PC-3 (cell line): ENCODE measurements at regions not wholly inside any gene's neighbourhood (a gene's known extent, or its start where the extent isn't known, plus 50 kb on each side); places are given as distances from the start of the nearest gene placed in this dataset.

ENCODE experiments used
- ATAC-seq: fragments of 200-7000 bp; cut with Tn5 transposase; 2 replicates; pipeline ENCODE4 v1.9.1; 2020; ENCODE audit warnings: mild to moderate bottlenecking, moderate library complexity
- BruUV-seq: library from RNA; stranded (reverse); fragments of 400-500 nt; replicated peaks from 2 replicates; lab custom pipeline; 2021; lab: Mats Ljungman, UMichigan
- CTCF ChIA-PET: fragments of 300-600 bp; sonication (Branson Sonifier 250); formaldehyde crosslinking; loops from one replicate; lab custom pipeline; 2022; ENCODE audit warnings: antibody characterized with exemption; lab: Charles Lee
- POLR2A ChIA-PET: fragments of 300-600 bp; sonication (Branson Sonifier 250); formaldehyde crosslinking; loops from one replicate; lab custom pipeline; 2022; ENCODE audit warnings: antibody characterized with exemption; ENCODE audit not compliant: unreplicated experiment; lab: Charles Lee
- DNase-seq: peaks from one replicate; pipeline ENCODE4 v3.0.0-alpha.2; 2015
- H2AFZ ChIP-seq: fragments of 300-600 bp; sonication (generic); 2 replicates; pipeline ENCODE4 v1.6.0; 2016; ENCODE audit warnings: antibody characterized with exemption, low read length
- H3F3A ChIP-seq: fragments of 300-600 bp; sonication (generic); one replicate; pipeline ENCODE4 v1.6.0; 2017; ENCODE audit warnings: antibody characterized with exemption, low read length, control low read depth, mild to moderate bottlenecking; ENCODE audit not compliant: unreplicated experiment
- H3K27ac ChIP-seq: fragments of 300-600 bp; sonication (generic); 2 replicates; pipeline ENCODE4 v1.5.1; 2016; ENCODE audit warnings: mild to moderate bottlenecking, low read length
- H3K27me3 ChIP-seq: fragments of 300-600 bp; sonication (generic); 2 replicates; pipeline ENCODE4 v1.6.1; 2016; ENCODE audit warnings: low read length, mixed read lengths
- H3K36me3 ChIP-seq: fragments of 300-600 bp; sonication (generic); 2 replicates; pipeline ENCODE4 v1.6.1; 2016; ENCODE audit warnings: low read depth, mixed run types, low read length, mixed read lengths
- H3K4me1 ChIP-seq: fragments of 300-600 bp; sonication (generic); 2 replicates; pipeline ENCODE4 v1.5.1; 2016; ENCODE audit warnings: low read length; ENCODE audit not compliant: insufficient read depth
- H3K4me2 ChIP-seq: fragments of 300-600 bp; sonication (generic); 2 replicates; pipeline ENCODE4 v1.6.0; 2016; ENCODE audit warnings: low read length
- H3K4me3 ChIP-seq: fragments of 300-600 bp; sonication (generic); 2 replicates; pipeline ENCODE4 v1.5.1; 2016; ENCODE audit warnings: mild to moderate bottlenecking, low read length, mixed read lengths
- H3K79me2 ChIP-seq: fragments of 300-600 bp; sonication (generic); 2 replicates; pipeline ENCODE4 v1.6.1; 2017; ENCODE audit warnings: low read length, mixed read lengths
- H3K9ac ChIP-seq: fragments of 300-600 bp; sonication (generic); 2 replicates; pipeline ENCODE4 v1.6.0; 2016; ENCODE audit warnings: mild to moderate bottlenecking, low read length
- H3K9me2 ChIP-seq: fragments of 300-600 bp; sonication (generic); replicated peaks from 2 replicates; pipeline ENCODE4 v1.6.1; 2016; ENCODE audit warnings: mixed run types, low read length, mixed read lengths
- H3K9me3 ChIP-seq: fragments of 300-600 bp; sonication (generic); 2 replicates; pipeline ENCODE4 v1.6.1; 2016; ENCODE audit warnings: low read length, mixed read lengths
- H4K20me1 ChIP-seq: fragments of 300-600 bp; sonication (generic); 2 replicates; pipeline ENCODE4 v1.6.1; 2016; ENCODE audit warnings: low read length, mixed read lengths
- CTCF ChIP-seq: fragments of 300-600 bp; sonication (generic); conservative IDR thresholded peaks from 2 replicates; pipeline ENCODE4 v1.5.1; 2017; ENCODE audit warnings: antibody characterized with exemption, low read depth, mild to moderate bottlenecking, low read length
- EZH2 ChIP-seq: fragments of 300-600 bp; sonication (generic); IDR thresholded peaks from one replicate; pipeline ENCODE4 v1.6.1; 2017; ENCODE audit warnings: antibody characterized with exemption, mild to moderate bottlenecking, low read length; ENCODE audit not compliant: unreplicated experiment
- EZH2phosphoT487 ChIP-seq: fragments of 300-600 bp; sonication (generic); IDR thresholded peaks from 2 replicates; pipeline ENCODE4 v1.6.1; 2018; ENCODE audit warnings: mild to moderate bottlenecking, antibody characterized with exemption, low read length, borderline replicate concordance
- intact Hi-C: fragments of 100-400 bp; cut with micrococcal nuclease; formaldehyde crosslinking; loops from 2 replicates; pipeline ENCODE4 v1.9.0; 2023

GRCh38 chr13:75132701-75133695 is 349.0 kb downstream of the TBC1D4 start:
- ChIA-PET CTCF (no interaction called here), POLR2A (interaction anchor here (0.5 kb wide), 1 partner anchor 1000 kb away, joined by 4 read pairs; no protein-coding TSS in a partner anchor)
- H3K27ac ChIP-seq, result no peak overlapping the region
- no TSS peak for BruUV-seq
- H3K4me1 ChIP-seq, result peaks cover 11% of the 10 kb centered on the region
- TF ChIP-seq EZH2phosphoT487 (no peak), EZH2 (no peak), CTCF (no peak)
- DNase-seq (no peak), ATAC-seq (no peak)
- intact Hi-C loops, result no loop called here
- no peak overlapping the region for H3K4me3 ChIP-seq
- H3K79me2 ChIP-seq, result no peaks in the 10 kb centered on the region
- no peaks in the 10 kb centered on the region for H3K27me3 ChIP-seq
- no peaks in the 10 kb centered on the region for H3K9me2 ChIP-seq
- no peaks in the 10 kb centered on the region for H3K36me3 ChIP-seq
- no peaks in the 10 kb centered on the region for H4K20me1 ChIP-seq
- H3K9ac ChIP-seq, result no peak overlapping the region
- H3K4me2 ChIP-seq, result no peak overlapping the region
- H3K9me3 ChIP-seq, result no peaks in the 10 kb centered on the region
- H3F3A ChIP-seq, result no peaks in the 10 kb centered on the region
- no peak overlapping the region for H2AFZ ChIP-seq

- H3K27ac ChIP-seq, result no peak overlapping the region
- no peak overlapping the region for H3K4me3 ChIP-seq
- no peaks in the 10 kb centered on the region for H3F3A ChIP-seq
- no peak overlapping the region for H3K9ac ChIP-seq
- no peaks in the 10 kb centered on the region for H3K27me3 ChIP-seq
- no peak overlapping the region for H2AFZ ChIP-seq
- H4K20me1 ChIP-seq, result no peaks in the 10 kb centered on the region
- ATAC-seq, result peak; percentile 58; the same call in 1 of the 2 replicates
- H3K4me2 ChIP-seq, result no peak overlapping the region
- ChIA-PET CTCF (no interaction called here), POLR2A (no interaction called here)
- no peaks in the 10 kb centered on the region for H3K79me2 ChIP-seq
- no peaks in the 10 kb centered on the region for H3K9me2 ChIP-seq
- H3K36me3 ChIP-seq, result no peaks in the 10 kb centered on the region
- no peaks in the 10 kb centered on the region for H3K9me3 ChIP-seq
- H3K4me1 ChIP-seq, result no peaks in the 10 kb centered on the region
- DNase-seq, result peak; percentile 17
- no peak for TF ChIP-seq EZH2phosphoT487
- TF ChIP-seq EZH2, result no peak
- TF ChIP-seq CTCF, result no peak
- intact Hi-C loops, result no loop called here
- BruUV-seq, result no TSS peak
Measured at GRCh38 chr13:75129331-75129730, 352.6 kb downstream of the TBC1D4 start.

DNA sequence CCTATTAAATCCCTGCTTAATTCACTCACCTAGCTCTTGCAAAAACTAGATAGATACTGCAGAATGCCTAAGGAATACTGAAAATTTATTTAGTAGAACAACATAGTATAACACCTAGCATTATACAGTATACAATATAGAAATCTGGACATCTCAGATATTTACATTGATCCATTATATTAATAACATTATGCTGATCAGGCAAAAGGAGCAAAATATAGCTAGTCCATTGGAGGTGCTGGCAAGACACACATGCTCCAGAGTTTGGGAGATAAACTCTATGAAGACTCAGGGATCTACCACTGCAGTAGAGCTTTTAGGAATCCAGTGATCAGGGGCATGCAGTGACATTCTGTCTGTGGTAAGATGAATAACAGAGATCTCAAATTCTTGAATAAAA is 357.6 kb downstream of the TBC1D4 start:
- intact Hi-C loops, result no loop called here
- ATAC-seq, result no peak

More for the DNA sequence above, 357.6 kb downstream of the TBC1D4 start:
- Histone ChIP-seq H3K36me3 (no peaks in the 10 kb centered on the region), H3K9ac (no peak overlapping the region), H3F3A (no peaks in the 10 kb centered on the region), H3K4me3 (no peak overlapping the region), H3K27ac (no peak overlapping the region), H3K9me2 (no peaks in the 10 kb centered on the region), H4K20me1 (no peaks in the 10 kb centered on the region), H3K4me1 (no peaks in the 10 kb centered on the region), H3K27me3 (no peaks in the 10 kb centered on the region), H3K9me3 (no peaks in the 10 kb centered on the region), H2AFZ (no peak overlapping the region), H3K79me2 (no peaks in the 10 kb centered on the region), H3K4me2 (no peak overlapping the region)
- CTCF ChIA-PET, result no interaction called here
- no TSS peak for BruUV-seq
- DNase-seq, result no peak
- no peak for TF ChIP-seq EZH2phosphoT487
- no peak for TF ChIP-seq EZH2
- TF ChIP-seq CTCF, result no peak
- POLR2A ChIA-PET, result no interaction called here
